MM.1S (cell line): ENCODE measurements at regions not wholly inside any gene's neighbourhood (a gene's known extent, or its start where the extent isn't known, plus 50 kb on each side); places are given as distances from the start of the nearest gene placed in this dataset.

Experiments used
- DNase-seq: peaks from one replicate; pipeline ENCODE4 v3.0.0-alpha.2; 2015
- H2AFZ ChIP-seq: fragments of 300-600 bp; sonication (generic); 2 replicates; pipeline ENCODE4 v1.6.0; 2016; ENCODE audit warnings: antibody characterized with exemption, low read length
- H3F3A ChIP-seq: fragments of 300-600 bp; sonication (generic); 2 replicates; pipeline ENCODE4 v1.6.1; 2016; ENCODE audit warnings: mild to moderate bottlenecking, antibody characterized with exemption, low read length, moderate library complexity, mixed read lengths; ENCODE audit not compliant: insufficient read depth
- H3K27ac ChIP-seq: fragments of 300-600 bp; sonication (generic); 2 replicates; pipeline ENCODE4 v1.5.1; 2016; ENCODE audit warnings: mild to moderate bottlenecking, low read length
- H3K27me3 ChIP-seq: fragments of 300-600 bp; sonication (generic); replicated peaks from 2 replicates; pipeline ENCODE4 v1.6.0; 2016; ENCODE audit warnings: low read length; ENCODE audit not compliant: insufficient read depth
- H3K36me3 ChIP-seq: fragments of 300-600 bp; sonication (generic); replicated peaks from 2 replicates; pipeline ENCODE4 v1.6.1; 2016; ENCODE audit warnings: mild to moderate bottlenecking, low read length, mixed read lengths; ENCODE audit not compliant: insufficient read depth
- H3K4me1 ChIP-seq: fragments of 300-600 bp; sonication (generic); 2 replicates; pipeline ENCODE4 v1.6.1; 2016; ENCODE audit warnings: low read length, mixed read lengths
- H3K4me2 ChIP-seq: fragments of 300-600 bp; sonication (generic); 2 replicates; pipeline ENCODE4 v1.6.0; 2016; ENCODE audit warnings: low read depth, low read length
- H3K4me3 ChIP-seq: fragments of 300-600 bp; sonication (generic); 2 replicates; pipeline ENCODE4 v1.5.1; 2016; ENCODE audit warnings: low read length, mixed read lengths
- H3K79me2 ChIP-seq: fragments of 300-600 bp; sonication (generic); 2 replicates; pipeline ENCODE4 v1.6.1; 2016; ENCODE audit warnings: mixed run types, low read length, mixed read lengths
- H3K9ac ChIP-seq: fragments of 300-600 bp; sonication (generic); 2 replicates; pipeline ENCODE4 v1.6.1; 2016; ENCODE audit warnings: low read length, mixed read lengths
- H3K9me2 ChIP-seq: fragments of 300-600 bp; sonication (generic); replicated peaks from 2 replicates; pipeline ENCODE4 v1.6.1; 2016; ENCODE audit warnings: mild to moderate bottlenecking, low read length, mixed read lengths; ENCODE audit not compliant: insufficient read depth
- H3K9me3 ChIP-seq: fragments of 300-600 bp; sonication (generic); replicated peaks from 2 replicates; pipeline ENCODE4 v1.6.1; 2016; ENCODE audit warnings: mild to moderate bottlenecking, low read length, mixed read lengths; ENCODE audit not compliant: insufficient read depth
- H4K20me1 ChIP-seq: fragments of 300-600 bp; sonication (generic); 2 replicates; pipeline ENCODE4 v1.6.1; 2016; ENCODE audit warnings: mild to moderate bottlenecking, low read length, moderate library complexity, mixed read lengths; ENCODE audit not compliant: insufficient read depth
- CTCF ChIP-seq: fragments of 300-600 bp; sonication (generic); IDR thresholded peaks from 2 replicates; pipeline ENCODE4 v1.5.1; 2016; ENCODE audit warnings: antibody characterized with exemption, low read length, mixed read lengths
- EZH2 ChIP-seq: fragments of 300-600 bp; sonication (generic); optimal IDR thresholded peaks from 2 replicates; pipeline ENCODE3; 2017; ENCODE audit warnings: low read depth, mild to moderate bottlenecking, antibody characterized with exemption, low read length, mixed read lengths
- EZH2phosphoT487 ChIP-seq: fragments of 300-600 bp; sonication (generic); IDR thresholded peaks from 2 replicates; pipeline ENCODE4 v1.6.1; 2018; ENCODE audit warnings: antibody characterized with exemption, low read length

DNA sequence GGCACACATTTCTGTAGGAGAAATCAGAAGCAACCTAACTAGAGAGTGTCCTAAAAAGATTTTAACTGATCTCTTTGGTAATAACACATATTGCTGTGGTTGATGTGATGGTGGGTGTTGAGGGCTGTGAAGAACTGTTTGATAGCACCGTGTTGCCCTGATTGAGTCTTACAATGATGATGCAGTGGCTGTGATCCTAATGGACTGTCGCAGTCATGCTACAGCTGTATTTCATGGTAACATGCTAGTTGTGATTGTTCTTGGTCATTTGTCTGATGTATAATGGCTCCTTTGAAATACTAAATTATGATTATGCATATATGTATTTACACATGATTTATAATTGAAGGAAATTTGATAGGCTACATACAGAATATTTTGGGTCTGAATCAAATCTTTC is 82.5 kb upstream of the MMADHC start:
- no peak for TF ChIP-seq EZH2
- no peak for TF ChIP-seq EZH2phosphoT487
- TF ChIP-seq CTCF = no peak
- Histone ChIP-seq H3K36me3 (no peaks in the 10 kb centered on the region), H3K9me3 (no peaks in the 10 kb centered on the region), H3K4me2 (no peak overlapping the region), H3K27ac (no peak overlapping the region), H4K20me1 (no peaks in the 10 kb centered on the region), H3K9me2 (no peaks in the 10 kb centered on the region), H3K9ac (no peak overlapping the region), H3K79me2 (no peaks in the 10 kb centered on the region), H3K4me1 (no peaks in the 10 kb centered on the region), H2AFZ (no peak overlapping the region), H3F3A (no peaks in the 10 kb centered on the region), H3K4me3 (no peak overlapping the region), H3K27me3 (no peaks in the 10 kb centered on the region)
- no peak for DNase-seq

DNA sequence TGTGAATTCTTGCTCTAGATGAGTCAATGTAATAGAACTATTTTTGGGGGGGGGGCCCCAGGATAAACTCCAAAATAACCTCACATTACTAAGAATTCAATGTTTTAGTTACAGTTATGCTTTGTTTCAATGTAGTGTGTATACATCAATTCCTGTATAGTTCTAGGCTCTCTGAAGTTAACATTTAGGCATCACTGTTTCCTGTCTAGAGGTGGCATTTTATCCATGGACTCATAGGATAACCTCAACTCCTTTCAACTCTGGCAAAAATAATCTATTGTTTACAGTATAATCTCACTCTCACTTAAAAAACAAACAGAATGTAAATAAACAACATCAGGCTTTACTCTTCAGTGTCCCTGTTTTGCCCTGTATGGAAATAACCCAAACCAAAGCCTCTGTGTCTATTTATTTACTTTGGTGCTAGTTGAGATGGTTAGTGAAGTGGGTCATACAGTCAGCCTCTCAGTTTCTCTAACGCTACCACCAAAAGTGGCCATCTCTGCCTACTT is 79.3 kb upstream of the MMADHC start:
- no peaks in the 10 kb centered on the region for H3K9me2 ChIP-seq

DNA sequence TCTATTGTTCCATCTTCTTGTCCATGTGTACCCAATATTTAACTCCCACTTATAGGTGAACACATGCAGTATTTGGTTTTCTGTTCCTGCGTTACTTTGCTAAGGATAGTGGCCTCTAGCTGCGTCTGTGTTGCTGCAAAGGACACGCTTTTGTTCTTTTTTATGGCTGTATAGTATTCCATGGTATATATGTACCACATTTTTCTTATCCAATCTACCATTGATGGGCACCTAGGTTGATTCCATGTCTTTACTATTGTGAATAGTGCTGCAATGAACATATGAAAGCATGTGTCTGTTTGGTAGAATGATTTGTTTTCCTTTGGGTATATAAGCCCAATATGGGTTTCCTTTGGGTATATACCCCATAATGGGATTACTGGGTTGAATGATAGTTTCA is 77.3 kb upstream of the MMADHC start:
- Histone ChIP-seq H3F3A (no peaks in the 10 kb centered on the region), H3K9me2 (no peaks in the 10 kb centered on the region), H3K4me3 (no peak overlapping the region), H3K27me3 (no peaks in the 10 kb centered on the region), H3K36me3 (no peaks in the 10 kb centered on the region), H3K4me1 (no peaks in the 10 kb centered on the region), H4K20me1 (no peaks in the 10 kb centered on the region), H3K79me2 (no peaks in the 10 kb centered on the region), H3K9ac (no peak overlapping the region), H3K4me2 (no peak overlapping the region), H2AFZ (no peak overlapping the region), H3K9me3 (no peaks in the 10 kb centered on the region), H3K27ac (no peak overlapping the region)
- DNase-seq = no peak
- TF ChIP-seq CTCF = no peak
- no peak for TF ChIP-seq EZH2

More for the DNA sequence above, 79.3 kb upstream of the MMADHC start:
- no peak for DNase-seq
- Histone ChIP-seq H3K79me2 (no peaks in the 10 kb centered on the region), H3K4me1 (no peaks in the 10 kb centered on the region), H3K4me2 (no peak overlapping the region), H3K9ac (no peak overlapping the region), H3K27ac (no peak overlapping the region), H4K20me1 (no peaks in the 10 kb centered on the region), H3K4me3 (no peak overlapping the region), H3F3A (no peaks in the 10 kb centered on the region), H3K36me3 (no peaks in the 10 kb centered on the region), H3K9me3 (no peaks in the 10 kb centered on the region), H2AFZ (no peak overlapping the region), H3K27me3 (no peaks in the 10 kb centered on the region)
- TF ChIP-seq EZH2 (no peak), CTCF (no peak), EZH2phosphoT487 (no peak)
